ENCODE measurements at regions not wholly inside any gene's neighbourhood (a gene's known extent, or its start where the extent isn't known, plus 50 kb on each side); places are given as distances from the start of the nearest gene placed in this dataset.

GRCh38 chr18:1825296-1825695 is 746.0 kb downstream of the METTL4 start:
- TF ChIP-seq EZH2 (IDR thresholded peaks at IDR 0.05; ENCODE audit: insufficient read depth, low read length) (no peak), CTCF (IDR thresholded peaks at IDR 0.05; ENCODE audit: insufficient read depth, low read depth, low read length) (no peak)

Data from astrocyte (in vitro differentiated cells and primary cell).